Mononuclear cell (primary cell): ENCODE measurements at regions not wholly inside any gene's neighbourhood (a gene's known extent, or its start where the extent isn't known, plus 50 kb on each side); places are given as distances from the start of the nearest gene placed in this dataset.
"Not testable (repeated sequence)": the region's sequence is repeated elsewhere in the genome, so short reads cannot be mapped to it uniquely, and the experiment has no call there.

ENCODE experiments used
- H3K27me3 ChIP-seq: 2 replicates; pipeline ENCODE4 v1.6.0; 2011; ENCODE audit warnings: low read length, control low read depth; ENCODE audit not compliant: insufficient read depth
- H3K4me1 ChIP-seq: 2 replicates; pipeline ENCODE4 v1.5.1; 2011; ENCODE audit warnings: mild to moderate bottlenecking, low read length, control low read depth; ENCODE audit not compliant: insufficient read depth
- H3K4me3 ChIP-seq: 2 replicates; pipeline ENCODE4 v1.5.1; 2011; ENCODE audit warnings: mild to moderate bottlenecking, low read length, moderate library complexity
- H3K9me3 ChIP-seq: 2 replicates; pipeline ENCODE4 v1.5.1; 2011; ENCODE audit warnings: low read depth, mild to moderate bottlenecking, control low read depth, low read length

- H3K9me3 ChIP-seq, result no peaks in the 10 kb centered on the region
- H3K4me1 ChIP-seq, result no peaks in the 10 kb centered on the region
- H3K4me3 ChIP-seq, result no peak overlapping the region
- no peaks in the 10 kb centered on the region for H3K27me3 ChIP-seq
Measured at GRCh38 chr6:140003217-140003616, 628.8 kb upstream of the CITED2 start.

GRCh38 chr6:140002396-140003022 is 628.1 kb upstream of the CITED2 start:
- Histone ChIP-seq H3K4me1 (no peaks in the 10 kb centered on the region), H3K27me3 (no peaks in the 10 kb centered on the region), H3K4me3 (no peak overlapping the region), H3K9me3 (no peaks in the 10 kb centered on the region)

GRCh38 chr6:140001821-140002341 is 627.4 kb upstream of the CITED2 start:
- Histone ChIP-seq H3K4me1 (no peaks in the 10 kb centered on the region), H3K9me3 (no peaks in the 10 kb centered on the region), H3K27me3 (no peaks in the 10 kb centered on the region), H3K4me3 (no peak overlapping the region)

- no peaks in the 10 kb centered on the region for H3K27me3 ChIP-seq
- no peaks in the 10 kb centered on the region for H3K9me3 ChIP-seq
- no peak overlapping the region for H3K4me3 ChIP-seq
- no peaks in the 10 kb centered on the region for H3K4me1 ChIP-seq
Measured at GRCh38 chr6:140001005-140001404, 626.6 kb upstream of the CITED2 start.

GRCh38 chr6:139999661-140000060 is 625.2 kb upstream of the CITED2 start:
- H3K4me1 ChIP-seq, H3K27me3 ChIP-seq, H3K9me3 ChIP-seq, H3K4me3 ChIP-seq: not testable (repeated sequence)

- not testable (repeated sequence) for H3K4me3 ChIP-seq, H3K27me3 ChIP-seq
Measured at GRCh38 chr6:139998478-139998877, 624.0 kb upstream of the CITED2 start.

GRCh38 chr6:139996253-139996834 is 621.9 kb upstream of the CITED2 start:
- Histone ChIP-seq H3K4me1 (no peaks in the 10 kb centered on the region), H3K9me3 (no peaks in the 10 kb centered on the region), H3K27me3 (no peaks in the 10 kb centered on the region)

More at GRCh38 chr6:139998478-139998877, 624.0 kb upstream of the CITED2 start:
- not testable (repeated sequence) for H3K9me3 ChIP-seq, H3K4me1 ChIP-seq

GRCh38 chr6:139994998-139995397 is 620.5 kb upstream of the CITED2 start:
- no peaks in the 10 kb centered on the region for H3K4me1 ChIP-seq
- H3K4me3 ChIP-seq, result no peak overlapping the region
- H3K9me3 ChIP-seq, result no peaks in the 10 kb centered on the region
- H3K27me3 ChIP-seq, result no peaks in the 10 kb centered on the region

More at GRCh38 chr6:139996253-139996834, 621.9 kb upstream of the CITED2 start:
- no peak overlapping the region for H3K4me3 ChIP-seq

GRCh38 chr6:139990856-139991465 is 616.5 kb upstream of the CITED2 start:
- H3K4me3 ChIP-seq, result no peak overlapping the region
- no peaks in the 10 kb centered on the region for H3K4me1 ChIP-seq
- no peaks in the 10 kb centered on the region for H3K27me3 ChIP-seq
- no peaks in the 10 kb centered on the region for H3K9me3 ChIP-seq

GRCh38 chr6:139990026-139990686 is 615.7 kb upstream of the CITED2 start:
- H3K9me3 ChIP-seq, result no peaks in the 10 kb centered on the region
- no peaks in the 10 kb centered on the region for H3K4me1 ChIP-seq
- no peaks in the 10 kb centered on the region for H3K27me3 ChIP-seq

GRCh38 chr6:139988685-139989084 is 614.2 kb upstream of the CITED2 start:
- Histone ChIP-seq H3K27me3 (no peaks in the 10 kb centered on the region), H3K4me1 (no peaks in the 10 kb centered on the region), H3K4me3 (no peak overlapping the region), H3K9me3 (no peaks in the 10 kb centered on the region)

More at GRCh38 chr6:139990026-139990686, 615.7 kb upstream of the CITED2 start:
- no peak overlapping the region for H3K4me3 ChIP-seq

GRCh38 chr6:139987091-139987490 is 612.6 kb upstream of the CITED2 start:
- H3K9me3 ChIP-seq, result no peaks in the 10 kb centered on the region
- no peak overlapping the region for H3K4me3 ChIP-seq
- H3K27me3 ChIP-seq, result no peaks in the 10 kb centered on the region
- no peaks in the 10 kb centered on the region for H3K4me1 ChIP-seq

- Histone ChIP-seq H3K4me1 (no peaks in the 10 kb centered on the region), H3K9me3 (no peaks in the 10 kb centered on the region), H3K4me3 (no peak overlapping the region), H3K27me3 (no peaks in the 10 kb centered on the region)
Measured at GRCh38 chr6:139985236-139985815, 610.9 kb upstream of the CITED2 start.

GRCh38 chr6:139984317-139984716 is 609.9 kb upstream of the CITED2 start:
- no peak overlapping the region for H3K4me3 ChIP-seq
- no peaks in the 10 kb centered on the region for H3K27me3 ChIP-seq
- H3K9me3 ChIP-seq, result no peaks in the 10 kb centered on the region
- no peaks in the 10 kb centered on the region for H3K4me1 ChIP-seq
